NB4 (cell line): ENCODE measurements at regions not wholly inside any gene's neighbourhood (a gene's known extent, or its start where the extent isn't known, plus 50 kb on each side); places are given as distances from the start of the nearest gene placed in this dataset.
A peak's percentile ranks its signal among the peaks of the same experiment; 100 is the strongest.

Source experiments
- DNase-seq: peaks from one replicate; pipeline ENCODE4 v3.0.0; 2010; ENCODE audit warnings: low read depth
- H3K4me3 ChIP-seq: one replicate; pipeline ENCODE4 v1.5.1; 2011; ENCODE audit warnings: mild to moderate bottlenecking, low read depth, low read length, moderate library complexity
- CTCF ChIP-seq: IDR thresholded peaks from one replicate; pipeline ENCODE4 v1.5.1; 2012; ENCODE audit warnings: low read depth, low read length
- MYC ChIP-seq: IDR thresholded peaks from 2 replicates; pipeline ENCODE4 v1.6.1; 2011; ENCODE audit warnings: low read depth, low read length
- POLR2A ChIP-seq: IDR thresholded peaks from 2 replicates; pipeline ENCODE4 v1.6.1; 2011; ENCODE audit warnings: mild to moderate bottlenecking; ENCODE audit not compliant: insufficient read length; ENCODE audit errors: extremely low read depth
- TF ChIP-seq, protein P1 (sequence below): IDR thresholded peaks from 2 replicates; pipeline ENCODE4 v1.6.1; 2011; ENCODE audit warnings: low read depth, low read length

DNA sequence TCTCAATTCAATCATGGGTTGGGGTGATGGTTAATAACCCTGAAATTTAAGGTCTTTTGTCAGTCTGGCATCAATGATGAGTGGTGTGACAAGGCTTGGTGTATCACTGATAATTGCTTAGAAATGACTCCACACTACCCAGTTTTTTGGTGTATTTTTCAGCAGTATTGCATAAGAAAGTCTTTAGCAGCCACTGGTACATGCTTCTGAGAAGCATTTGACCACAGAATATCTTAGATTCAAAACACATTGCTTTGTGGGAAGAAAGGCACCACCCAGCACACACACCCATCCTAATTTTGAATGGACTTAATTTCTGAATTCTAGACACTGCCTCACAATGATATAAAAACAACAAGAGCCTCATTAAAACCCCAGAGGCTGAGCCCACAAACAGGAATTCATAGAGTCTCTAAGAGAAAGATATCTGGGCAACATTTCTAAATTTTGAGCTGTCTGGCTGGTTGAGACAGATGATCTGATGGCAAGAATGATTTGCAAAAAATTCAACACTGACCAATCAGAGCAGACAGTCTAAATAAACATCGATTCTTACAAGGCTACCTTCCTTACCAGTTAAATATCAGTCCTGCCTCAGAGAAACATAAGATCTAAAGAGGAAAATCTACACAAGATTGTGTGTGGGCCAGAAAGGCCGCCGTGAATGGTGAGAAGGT, 114.7 kb upstream of the CYP1B1 start:
- no peak overlapping the region for H3K4me3 ChIP-seq
- TF ChIP-seq CTCF = no peak
- TF ChIP-seq POLR2A = no peak
- TF ChIP-seq, protein P1, sequence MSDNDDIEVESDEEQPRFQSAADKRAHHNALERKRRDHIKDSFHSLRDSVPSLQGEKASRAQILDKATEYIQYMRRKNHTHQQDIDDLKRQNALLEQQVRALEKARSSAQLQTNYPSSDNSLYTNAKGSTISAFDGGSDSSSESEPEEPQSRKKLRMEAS = no peak
- no peak for TF ChIP-seq MYC
- peak; percentile 28 for DNase-seq

GRCh38 chr2:38187541-38188011, 111.6 kb upstream of the CYP1B1 start:
- TF ChIP-seq CTCF (no peak), MYC (no peak), POLR2A (no peak)
- TF ChIP-seq, protein P1 = no peak
- H3K4me3 ChIP-seq = no peak overlapping the region
- no peak for DNase-seq

GRCh38 chr2:38185012-38185491, 109.1 kb upstream of the CYP1B1 start:
- no peak for DNase-seq
- no peak overlapping the region for H3K4me3 ChIP-seq
- TF ChIP-seq MYC (no peak), POLR2A (no peak), CTCF (no peak)
- TF ChIP-seq, protein P1 = no peak

- H3K4me3 ChIP-seq = no peak overlapping the region
- no peak for DNase-seq
- no peak for TF ChIP-seq MYC
- TF ChIP-seq, protein P1 = no peak
- TF ChIP-seq CTCF = no peak
- TF ChIP-seq POLR2A = no peak
Observed at GRCh38 chr2:38182492-38183003, 106.6 kb upstream of the CYP1B1 start.

GRCh38 chr2:38181806-38182491, 106.0 kb upstream of the CYP1B1 start:
- TF ChIP-seq CTCF (no peak), MYC (no peak), POLR2A (no peak)
- TF ChIP-seq, protein P1 = no peak

More at GRCh38 chr2:38181806-38182491, 106.0 kb upstream of the CYP1B1 start:
- no peak overlapping the region for H3K4me3 ChIP-seq
- DNase-seq = no peak
